ENCODE measurements at regions not wholly inside any gene's neighbourhood (a gene's known extent, or its start where the extent isn't known, plus 50 kb on each side); places are given as distances from the start of the nearest gene placed in this dataset.

- Histone ChIP-seq H2AFZ (ENCODE audit: low read depth, low read length) (no peak overlapping the region), H3K36me3 (replicated peaks; ENCODE audit: low read depth, low read length) (no peaks in the 10 kb centered on the region), H3K4me3 (ENCODE audit: low read length) (no peak overlapping the region)
Measured at GRCh38 chr13:85651440-85651839, 147.8 kb downstream of the SLITRK6 start.

GRCh38 chr13:85650613-85651012 lies 148.6 kb downstream of the SLITRK6 start:
- Histone ChIP-seq H3K36me3 (replicated peaks; ENCODE audit: low read depth, low read length) (no peaks in the 10 kb centered on the region), H3K9ac (ENCODE audit: low read length) (no peak overlapping the region), H3K9me3 (ENCODE audit: insufficient read depth, low read length) (no peaks in the 10 kb centered on the region; the same call in 1 of the 2 replicates), H3K4me1 (ENCODE audit: low read length) (peaks cover 10% of the 10 kb centered on the region), H3K4me2 (ENCODE audit: low read length) (0 out of 2 replicates have a peak overlapping the region, but pooled peaks have one; percentile 15), H3K27ac (ENCODE audit: low read length) (no peak overlapping the region), H3K4me3 (ENCODE audit: low read length) (no peak overlapping the region), H2AFZ (ENCODE audit: low read depth, low read length) (no peak overlapping the region), H3K27me3 (ENCODE audit: low read depth, low read length) (no peaks in the 10 kb centered on the region), H3K79me2 (ENCODE audit: low read length) (no peaks in the 10 kb centered on the region), H4K20me1 (ENCODE audit: insufficient read depth, low read length) (no peaks in the 10 kb centered on the region)
- no peak for TF ChIP-seq EZH2phosphoT487 (IDR thresholded peaks at IDR 0.05; ENCODE audit: low read depth)
- TF ChIP-seq CTCF (IDR thresholded peaks at IDR 0.05; ENCODE audit: low read depth, low read length), result no peak

More at GRCh38 chr13:85651440-85651839, 147.8 kb downstream of the SLITRK6 start:
- Histone ChIP-seq H3K79me2 (ENCODE audit: low read length) (no peaks in the 10 kb centered on the region), H4K20me1 (ENCODE audit: insufficient read depth, low read length) (no peaks in the 10 kb centered on the region), H3K4me1 (ENCODE audit: low read length) (peaks cover 10% of the 10 kb centered on the region), H3K9me3 (ENCODE audit: insufficient read depth, low read length) (no peaks in the 10 kb centered on the region; the same call in 1 of the 2 replicates), H3K27me3 (ENCODE audit: low read depth, low read length) (no peaks in the 10 kb centered on the region), H3K27ac (ENCODE audit: low read length) (no peak overlapping the region), H3K9ac (ENCODE audit: low read length) (no peak overlapping the region), H3K4me2 (ENCODE audit: low read length) (peak overlapping the region; percentile 15; the same call in 1 of the 2 replicates)
- no peak for TF ChIP-seq EZH2phosphoT487 (IDR thresholded peaks at IDR 0.05; ENCODE audit: low read depth)
- no peak for TF ChIP-seq CTCF (IDR thresholded peaks at IDR 0.05; ENCODE audit: low read depth, low read length)

GRCh38 chr13:85640727-85641126 lies 158.5 kb downstream of the SLITRK6 start:
- no peaks in the 10 kb centered on the region for H4K20me1 ChIP-seq (ENCODE audit: insufficient read depth, low read length)
- H3K9ac ChIP-seq (ENCODE audit: low read length), result no peak overlapping the region
- H3K27me3 ChIP-seq (ENCODE audit: low read depth, low read length), result no peaks in the 10 kb centered on the region
- H3K9me3 ChIP-seq (ENCODE audit: insufficient read depth, low read length), result 0 out of 2 replicates have a peak, but pooled peaks cover 4% of the 10 kb centered on the region
- H3K4me1 ChIP-seq (ENCODE audit: low read length), result no peaks in the 10 kb centered on the region
- H2AFZ ChIP-seq (ENCODE audit: low read depth, low read length), result no peak overlapping the region
- H3K27ac ChIP-seq (ENCODE audit: low read length), result no peak overlapping the region
- no peaks in the 10 kb centered on the region for H3K79me2 ChIP-seq (ENCODE audit: low read length)
- H3K4me3 ChIP-seq (ENCODE audit: low read length), result no peak overlapping the region
- no peak overlapping the region for H3K4me2 ChIP-seq (ENCODE audit: low read length)
- no peaks in the 10 kb centered on the region for H3K36me3 ChIP-seq (replicated peaks; ENCODE audit: low read depth, low read length)
- no peak for TF ChIP-seq EZH2phosphoT487 (IDR thresholded peaks at IDR 0.05; ENCODE audit: low read depth)
- TF ChIP-seq CTCF (IDR thresholded peaks at IDR 0.05; ENCODE audit: low read depth, low read length), result no peak

DNA sequence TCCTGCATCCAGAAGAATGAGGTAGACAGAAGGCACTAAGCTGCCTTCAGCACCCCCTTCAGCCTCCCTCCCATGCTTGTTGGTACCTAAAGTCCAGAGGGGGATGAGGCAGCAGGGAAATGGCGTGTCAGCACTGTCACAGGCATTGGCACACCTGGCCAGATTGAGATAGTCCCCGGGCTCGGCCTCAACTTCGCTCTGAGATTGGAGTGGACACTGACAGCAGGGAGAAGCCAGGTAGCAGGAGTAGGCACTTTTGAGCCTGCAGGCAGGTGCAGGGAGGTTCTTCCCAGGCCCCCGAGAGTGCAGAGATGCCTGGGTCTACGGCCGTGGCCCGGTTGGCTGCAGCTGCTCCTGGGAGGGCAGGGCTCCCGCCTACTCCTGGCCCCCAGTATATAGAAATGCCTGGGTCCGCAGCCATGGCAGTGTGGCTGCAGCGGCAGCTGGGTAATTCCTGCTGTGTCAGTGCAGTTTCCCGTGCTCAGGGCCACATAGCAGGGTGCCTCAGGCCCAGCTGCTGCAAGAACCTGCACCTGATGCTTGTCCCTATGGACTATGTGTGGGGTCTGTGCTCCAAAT lies 160.3 kb downstream of the SLITRK6 start:
- Histone ChIP-seq H3K4me2 (ENCODE audit: low read length) (no peak overlapping the region), H3K4me1 (ENCODE audit: low read length) (no peaks in the 10 kb centered on the region), H3K9ac (ENCODE audit: low read length) (no peak overlapping the region), H4K20me1 (ENCODE audit: insufficient read depth, low read length) (no peaks in the 10 kb centered on the region), H3K79me2 (ENCODE audit: low read length) (no peaks in the 10 kb centered on the region), H3K36me3 (replicated peaks; ENCODE audit: low read depth, low read length) (no peaks in the 10 kb centered on the region), H3K4me3 (ENCODE audit: low read length) (no peak overlapping the region), H3K27ac (ENCODE audit: low read length) (no peak overlapping the region), H2AFZ (ENCODE audit: low read depth, low read length) (no peak overlapping the region), H3K27me3 (ENCODE audit: low read depth, low read length) (no peaks in the 10 kb centered on the region), H3K9me3 (ENCODE audit: insufficient read depth, low read length) (0 out of 2 replicates have a peak, but pooled peaks cover 4% of the 10 kb centered on the region)
- TF ChIP-seq CTCF (IDR thresholded peaks at IDR 0.05; ENCODE audit: low read depth, low read length) (no peak), EZH2phosphoT487 (IDR thresholded peaks at IDR 0.05; ENCODE audit: low read depth) (no peak)
